Astrocyte (in vitro differentiated cells and primary cell): ENCODE measurements at regions not wholly inside any gene's neighbourhood (a gene's known extent, or its start where the extent isn't known, plus 50 kb on each side); places are given as distances from the start of the nearest gene placed in this dataset.

Experiments
- DNase-seq: peaks from one replicate; pipeline ENCODE4 v3.0.0-alpha.2; 2010; ENCODE audit warnings: low read depth
- FAIRE-seq: peaks from 2 replicates; lab custom pipeline; 2011; peaks lifted over from hg19 to GRCh38; lab: Jason Lieb, UNC
- H2AFZ ChIP-seq: 2 replicates; pipeline ENCODE4 v1.6.0; 2012; ENCODE audit warnings: low read depth, low read length, inconsistent platforms
- H3K27ac ChIP-seq: 2 replicates; pipeline ENCODE4 v1.5.1; 2011; ENCODE audit warnings: low read depth, low read length, inconsistent platforms
- H3K27me3 ChIP-seq: 2 replicates; pipeline ENCODE4 v1.6.0; 2011; ENCODE audit warnings: low read length, inconsistent platforms; ENCODE audit not compliant: insufficient read depth
- H3K36me3 ChIP-seq: 2 replicates; pipeline ENCODE4 v1.5.1; 2011; ENCODE audit warnings: low read length, inconsistent platforms; ENCODE audit not compliant: insufficient read depth
- H3K4me1 ChIP-seq: 2 replicates; pipeline ENCODE4 v1.5.1; 2011; ENCODE audit warnings: low read length, inconsistent platforms; ENCODE audit not compliant: insufficient read depth
- H3K4me2 ChIP-seq: 2 replicates; pipeline ENCODE4 v1.6.0; 2012; ENCODE audit warnings: low read length, inconsistent platforms
- H3K4me3 ChIP-seq: 2 replicates; pipeline ENCODE4 v1.5.1; 2011; ENCODE audit warnings: low read depth, mild to moderate bottlenecking, low read length, inconsistent platforms; ENCODE audit not compliant: insufficient read depth
- H3K79me2 ChIP-seq: 2 replicates; pipeline ENCODE4 v1.6.0; 2012; ENCODE audit warnings: mild to moderate bottlenecking, low read length, inconsistent platforms; ENCODE audit not compliant: insufficient read depth
- H3K9ac ChIP-seq: 2 replicates; pipeline ENCODE4 v1.6.0; 2012; ENCODE audit warnings: mild to moderate bottlenecking, low read length, inconsistent platforms
- H3K9me3 ChIP-seq: 2 replicates; pipeline ENCODE4 v1.5.1; 2012; ENCODE audit warnings: low read depth, mild to moderate bottlenecking, low read length, inconsistent platforms; ENCODE audit not compliant: insufficient read depth
- H4K20me1 ChIP-seq: 2 replicates; pipeline ENCODE4 v1.6.0; 2012; ENCODE audit warnings: low read length, inconsistent platforms; ENCODE audit not compliant: insufficient read depth
- H3K27ac Mint-ChIP-seq: one replicate; pipeline ENCODE4 v1.8.0; 2021; ENCODE audit warnings: mild to moderate bottlenecking, mixed read lengths; ENCODE audit not compliant: unreplicated experiment
- H3K27me3 Mint-ChIP-seq: one replicate; pipeline ENCODE4 v1.8.0; 2021; ENCODE audit warnings: low read depth, mixed read lengths; ENCODE audit not compliant: unreplicated experiment
- H3K36me3 Mint-ChIP-seq: one replicate; pipeline ENCODE4 v1.8.0; 2021; ENCODE audit warnings: low read depth, mixed read lengths; ENCODE audit not compliant: unreplicated experiment
- H3K4me1 Mint-ChIP-seq: one replicate; pipeline ENCODE4 v1.8.0; 2021; ENCODE audit warnings: low read depth, mixed read lengths; ENCODE audit not compliant: unreplicated experiment
- H3K4me3 Mint-ChIP-seq: one replicate; pipeline ENCODE4 v1.8.0; 2021; ENCODE audit warnings: mild to moderate bottlenecking, moderate library complexity, mixed read lengths; ENCODE audit not compliant: unreplicated experiment
- H3K9me3 Mint-ChIP-seq: one replicate; pipeline ENCODE4 v1.8.0; 2021; ENCODE audit warnings: mild to moderate bottlenecking, mixed read lengths; ENCODE audit not compliant: unreplicated experiment
- EZH2 ChIP-seq: IDR thresholded peaks from 2 replicates; pipeline ENCODE4 v1.6.1; 2012; ENCODE audit warnings: mild to moderate bottlenecking, low read length, inconsistent platforms; ENCODE audit not compliant: insufficient read depth
- TF ChIP-seq, protein P1 (sequence below): IDR thresholded peaks from 2 replicates; pipeline ENCODE4 v1.5.1; 2011; ENCODE audit warnings: low read depth, mild to moderate bottlenecking, inconsistent platforms, low read length, moderate library complexity; ENCODE audit not compliant: insufficient read depth

DNA sequence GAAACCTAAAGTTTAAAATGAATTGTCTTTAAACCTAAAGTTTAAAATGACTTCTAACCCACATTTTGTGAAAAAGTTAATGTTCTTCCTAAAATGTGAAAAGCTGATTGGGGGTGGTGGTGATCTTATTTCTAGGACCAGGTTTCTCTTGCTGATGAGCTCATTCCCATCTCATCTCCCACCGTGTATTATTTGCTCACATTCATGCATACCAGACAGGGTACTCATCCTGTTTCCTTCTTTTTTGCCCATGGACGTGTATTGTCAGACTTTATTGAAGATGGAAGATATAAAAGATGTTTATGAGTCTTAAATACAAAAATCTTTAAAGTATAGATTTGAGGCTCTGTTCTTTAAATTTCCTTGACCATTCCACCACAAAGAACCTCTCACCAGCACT, 70.1 kb upstream of the MPHOSPH6 start:
- H3K9ac ChIP-seq: no peak overlapping the region
- TF ChIP-seq EZH2: no peak
- TF ChIP-seq, protein P1, sequence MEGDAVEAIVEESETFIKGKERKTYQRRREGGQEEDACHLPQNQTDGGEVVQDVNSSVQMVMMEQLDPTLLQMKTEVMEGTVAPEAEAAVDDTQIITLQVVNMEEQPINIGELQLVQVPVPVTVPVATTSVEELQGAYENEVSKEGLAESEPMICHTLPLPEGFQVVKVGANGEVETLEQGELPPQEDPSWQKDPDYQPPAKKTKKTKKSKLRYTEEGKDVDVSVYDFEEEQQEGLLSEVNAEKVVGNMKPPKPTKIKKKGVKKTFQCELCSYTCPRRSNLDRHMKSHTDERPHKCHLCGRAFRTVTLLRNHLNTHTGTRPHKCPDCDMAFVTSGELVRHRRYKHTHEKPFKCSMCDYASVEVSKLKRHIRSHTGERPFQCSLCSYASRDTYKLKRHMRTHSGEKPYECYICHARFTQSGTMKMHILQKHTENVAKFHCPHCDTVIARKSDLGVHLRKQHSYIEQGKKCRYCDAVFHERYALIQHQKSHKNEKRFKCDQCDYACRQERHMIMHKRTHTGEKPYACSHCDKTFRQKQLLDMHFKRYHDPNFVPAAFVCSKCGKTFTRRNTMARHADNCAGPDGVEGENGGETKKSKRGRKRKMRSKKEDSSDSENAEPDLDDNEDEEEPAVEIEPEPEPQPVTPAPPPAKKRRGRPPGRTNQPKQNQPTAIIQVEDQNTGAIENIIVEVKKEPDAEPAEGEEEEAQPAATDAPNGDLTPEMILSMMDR: no peak
- Mint-ChIP-seq H3K36me3 (no peaks in the 10 kb centered on the region), H3K4me1 (peaks cover 14% of the 10 kb centered on the region), H3K9me3 (peaks cover 6% of the 10 kb centered on the region), H3K27ac (peak overlapping the region; percentile 44), H3K27me3 (no peaks in the 10 kb centered on the region), H3K4me3 (no peak overlapping the region)
- H3K79me2 ChIP-seq: no peaks in the 10 kb centered on the region
- FAIRE-seq (no peak), DNase-seq (peak; percentile 4)
- no peak overlapping the region for H3K4me2 ChIP-seq
- H3K27ac ChIP-seq: no peak overlapping the region
- H3K9me3 ChIP-seq: no peaks in the 10 kb centered on the region
- no peaks in the 10 kb centered on the region for H3K36me3 ChIP-seq
- no peak overlapping the region for H3K4me3 ChIP-seq
- H3K27me3 ChIP-seq: peaks cover 2% of the 10 kb centered on the region
- no peak overlapping the region for H2AFZ ChIP-seq
- H4K20me1 ChIP-seq: no peaks in the 10 kb centered on the region
- H3K4me1 ChIP-seq: no peaks in the 10 kb centered on the region

DNA sequence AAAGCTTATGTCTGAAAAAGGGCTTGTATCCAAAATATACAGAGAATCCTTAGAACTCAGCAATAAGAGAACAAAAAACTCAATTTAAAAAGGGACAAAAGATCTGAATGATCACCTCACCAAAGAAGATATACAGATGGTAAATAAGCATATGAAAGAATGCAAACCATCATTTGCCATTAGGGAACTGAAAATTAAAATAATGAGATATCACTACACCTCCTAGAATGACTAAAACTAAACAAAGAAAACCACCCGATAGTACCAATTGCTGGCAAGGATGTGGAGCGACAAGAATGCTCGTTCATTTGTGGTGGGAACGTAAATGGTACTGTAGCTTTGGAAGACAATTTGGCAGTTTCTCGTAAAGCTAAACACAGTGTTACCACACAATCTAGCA, 66.9 kb upstream of the MPHOSPH6 start:
- no peaks in the 10 kb centered on the region for H3K27me3 Mint-ChIP-seq
- no peak for FAIRE-seq
- Histone ChIP-seq H3K4me1 (no peaks in the 10 kb centered on the region), H3K27me3 (no peaks in the 10 kb centered on the region), H4K20me1 (no peaks in the 10 kb centered on the region), H3K79me2 (no peaks in the 10 kb centered on the region), H3K9me3 (no peaks in the 10 kb centered on the region), H3K4me3 (no peak overlapping the region), H3K4me2 (no peak overlapping the region), H3K9ac (no peak overlapping the region), H3K27ac (no peak overlapping the region), H3K36me3 (no peaks in the 10 kb centered on the region), H2AFZ (no peak overlapping the region)
- no peak overlapping the region for H3K4me3 Mint-ChIP-seq
- no peaks in the 10 kb centered on the region for H3K36me3 Mint-ChIP-seq
- H3K27ac Mint-ChIP-seq: no peak overlapping the region
- no peak for DNase-seq
- H3K9me3 Mint-ChIP-seq: no peaks in the 10 kb centered on the region
- TF ChIP-seq EZH2: no peak
- TF ChIP-seq, protein P1: no peak
- peaks cover 10% of the 10 kb centered on the region for H3K4me1 Mint-ChIP-seq

DNA sequence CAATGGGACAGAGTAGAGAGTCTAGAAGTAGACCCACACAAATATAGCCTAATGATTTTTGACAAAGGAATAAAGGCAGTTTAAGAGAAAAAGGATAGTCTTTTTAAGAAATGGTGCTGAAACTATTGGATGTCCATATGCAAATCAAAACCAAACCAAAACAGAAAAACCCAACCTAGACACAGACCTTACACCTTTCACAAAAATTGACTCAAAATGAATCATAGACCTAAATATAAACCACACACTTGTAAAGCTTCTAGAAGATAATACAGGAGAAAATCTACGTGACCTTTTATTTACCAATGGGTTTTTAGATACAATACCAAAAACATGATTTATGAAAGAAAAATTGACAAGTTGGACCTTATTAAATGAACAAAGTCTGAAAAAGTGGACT, 66.4 kb upstream of the MPHOSPH6 start:
- no peak overlapping the region for H3K9ac ChIP-seq
- FAIRE-seq: no peak
- Mint-ChIP-seq H3K4me3 (no peak overlapping the region), H3K9me3 (no peaks in the 10 kb centered on the region), H3K36me3 (no peaks in the 10 kb centered on the region), H3K27me3 (no peaks in the 10 kb centered on the region), H3K4me1 (peaks cover 10% of the 10 kb centered on the region), H3K27ac (no peak overlapping the region)
- H3K9me3 ChIP-seq: no peaks in the 10 kb centered on the region
- TF ChIP-seq EZH2: no peak
- TF ChIP-seq, protein P1: no peak
- H3K79me2 ChIP-seq: no peaks in the 10 kb centered on the region
- H3K36me3 ChIP-seq: no peaks in the 10 kb centered on the region
- no peak overlapping the region for H3K4me2 ChIP-seq
- DNase-seq: no peak
- no peak overlapping the region for H3K4me3 ChIP-seq
- H2AFZ ChIP-seq: no peak overlapping the region
- no peaks in the 10 kb centered on the region for H3K4me1 ChIP-seq
- H4K20me1 ChIP-seq: no peaks in the 10 kb centered on the region
- H3K27me3 ChIP-seq: no peaks in the 10 kb centered on the region
- H3K27ac ChIP-seq: no peak overlapping the region
